ENCODE measurements at regions not wholly inside any gene's neighbourhood (a gene's known extent, or its start where the extent isn't known, plus 50 kb on each side); places are given as distances from the start of the nearest gene placed in this dataset.
"Not testable (repeated sequence)": the region's sequence is repeated elsewhere in the genome, so short reads cannot be mapped to it uniquely, and the experiment has no call there.

- intact Hi-C loops (cut with DNase I, micrococcal nuclease) = no loop called here
- POLR2A ChIA-PET = no interaction called here
- H3K27ac Mint-ChIP-seq = no peak overlapping the region
- no peak overlapping the region for H3K4me3 Mint-ChIP-seq
- DNase-seq (no peak), ATAC-seq (no peak)
- no peaks in the 10 kb centered on the region for H3K27me3 Mint-ChIP-seq
- H3K4me1 Mint-ChIP-seq = no peaks in the 10 kb centered on the region
- H3K9me3 Mint-ChIP-seq (ENCODE audit: low read depth) = no peaks in the 10 kb centered on the region
- no peaks in the 10 kb centered on the region for H3K36me3 Mint-ChIP-seq (ENCODE audit: low read depth)
- CTCF ChIA-PET = no interaction called here
These were observed 1125.2 kb upstream of the FANCL start for GRCh38 chr2:59366288-59366687.

- Mint-ChIP-seq H3K36me3 (ENCODE audit: low read depth) (no peaks in the 10 kb centered on the region), H3K27ac (no peak overlapping the region), H3K4me1 (no peaks in the 10 kb centered on the region), H3K4me3 (no peak overlapping the region), H3K9me3 (ENCODE audit: low read depth) (peaks cover 3% of the 10 kb centered on the region), H3K27me3 (no peaks in the 10 kb centered on the region)
- intact Hi-C loops (cut with DNase I, micrococcal nuclease) = no loop called here
- DNase-seq (no peak), ATAC-seq (no peak)
- ChIA-PET POLR2A (interaction anchor here (0.6 kb wide), 1 partner anchor 95 kb away, joined by 3 read pairs; no protein-coding TSS in a partner anchor), CTCF (no interaction called here)
These were observed 1113.4 kb upstream of the FANCL start for GRCh38 chr2:59354498-59354897.

- Mint-ChIP-seq H3K27ac (no peak overlapping the region), H3K27me3 (no peaks in the 10 kb centered on the region), H3K4me1 (no peaks in the 10 kb centered on the region), H3K4me3 (no peak overlapping the region), H3K9me3 (ENCODE audit: low read depth) (peaks cover 3% of the 10 kb centered on the region), H3K36me3 (ENCODE audit: low read depth) (no peaks in the 10 kb centered on the region)
- ChIA-PET CTCF (no interaction called here), POLR2A (interaction anchor here (0.6 kb wide), 1 partner anchor 96 kb away, joined by 3 read pairs; no protein-coding TSS in a partner anchor)
- no peak for ATAC-seq
- no peak for DNase-seq
- intact Hi-C loops (cut with DNase I, micrococcal nuclease) = no loop called here
These were observed 1112.3 kb upstream of the FANCL start for GRCh38 chr2:59353306-59353921.

GRCh38 chr2:59342166-59342565 is 1101.0 kb upstream of the FANCL start:
- CTCF ChIA-PET = no interaction called here
- H3K27ac Mint-ChIP-seq = no peak overlapping the region
- H3K36me3 Mint-ChIP-seq (ENCODE audit: low read depth) = no peaks in the 10 kb centered on the region
- H3K4me3 Mint-ChIP-seq = no peak overlapping the region
- no peak for ATAC-seq
- no peak for DNase-seq
- H3K4me1 Mint-ChIP-seq = no peaks in the 10 kb centered on the region
- H3K27me3 Mint-ChIP-seq = no peaks in the 10 kb centered on the region
- intact Hi-C loops (cut with DNase I, micrococcal nuclease) = no loop called here
- no peaks in the 10 kb centered on the region for H3K9me3 Mint-ChIP-seq (ENCODE audit: low read depth)
- POLR2A ChIA-PET = interaction anchor here (0.6 kb wide), 1 partner anchor 669 kb away, joined by 3 read pairs; no protein-coding TSS in a partner anchor

GRCh38 chr2:59339837-59340207 is 1098.7 kb upstream of the FANCL start:
- ATAC-seq (no peak), DNase-seq (no peak)
- Mint-ChIP-seq H3K27ac (no peak overlapping the region), H3K4me1 (no peaks in the 10 kb centered on the region), H3K4me3 (no peak overlapping the region), H3K36me3 (ENCODE audit: low read depth) (no peaks in the 10 kb centered on the region), H3K9me3 (ENCODE audit: low read depth) (no peaks in the 10 kb centered on the region), H3K27me3 (no peaks in the 10 kb centered on the region)
- intact Hi-C loops (cut with DNase I, micrococcal nuclease) = no loop called here
- ChIA-PET POLR2A (no interaction called here), CTCF (no interaction called here)

GRCh38 chr2:59339121-59339836 is 1098.2 kb upstream of the FANCL start:
- no peaks in the 10 kb centered on the region for H3K36me3 Mint-ChIP-seq (ENCODE audit: low read depth)
- ChIA-PET CTCF (no interaction called here), POLR2A (no interaction called here)
- H3K4me3 Mint-ChIP-seq = no peak overlapping the region
- no peaks in the 10 kb centered on the region for H3K9me3 Mint-ChIP-seq (ENCODE audit: low read depth)
- intact Hi-C loops (cut with DNase I, micrococcal nuclease) = no loop called here
- no peak overlapping the region for H3K27ac Mint-ChIP-seq
- H3K4me1 Mint-ChIP-seq = no peaks in the 10 kb centered on the region
- DNase-seq (no peak), ATAC-seq (no peak)
- H3K27me3 Mint-ChIP-seq = no peaks in the 10 kb centered on the region

GRCh38 chr2:59333007-59333406 is 1091.9 kb upstream of the FANCL start:
- H3K9me3 Mint-ChIP-seq (ENCODE audit: low read depth) = no peaks in the 10 kb centered on the region
- DNase-seq = no peak
- POLR2A ChIA-PET = no interaction called here
- H3K27ac Mint-ChIP-seq = no peak overlapping the region
- no peaks in the 10 kb centered on the region for H3K36me3 Mint-ChIP-seq (ENCODE audit: low read depth)
- CTCF ChIA-PET = no interaction called here
- no peak for ATAC-seq
- intact Hi-C loops (cut with DNase I, micrococcal nuclease) = no loop called here
- no peaks in the 10 kb centered on the region for H3K27me3 Mint-ChIP-seq
- H3K4me1 Mint-ChIP-seq = no peaks in the 10 kb centered on the region
- no peak overlapping the region for H3K4me3 Mint-ChIP-seq

- H3K4me1 Mint-ChIP-seq; POLR2A ChIA-PET; H3K9me3 Mint-ChIP-seq (ENCODE audit: low read depth); DNase-seq; H3K36me3 Mint-ChIP-seq (ENCODE audit: low read depth); intact Hi-C loops (cut with DNase I, micrococcal nuclease); H3K4me3 Mint-ChIP-seq; ATAC-seq; H3K27me3 Mint-ChIP-seq; CTCF ChIA-PET; H3K27ac Mint-ChIP-seq: not testable (repeated sequence)
These were observed 1085.6 kb upstream of the FANCL start for GRCh38 chr2:59326581-59327365.

- H3K9me3 Mint-ChIP-seq (ENCODE audit: low read depth) = peaks cover 1% of the 10 kb centered on the region
- DNase-seq (no peak), ATAC-seq (no peak)
- H3K36me3 Mint-ChIP-seq (ENCODE audit: low read depth) = no peaks in the 10 kb centered on the region
- H3K4me3 Mint-ChIP-seq = no peak overlapping the region
- no peaks in the 10 kb centered on the region for H3K4me1 Mint-ChIP-seq
- ChIA-PET POLR2A (no interaction called here), CTCF (interaction anchor here (1.0 kb wide), 1 partner anchor 9 kb away, joined by 3 read pairs; no protein-coding TSS in a partner anchor)
- intact Hi-C loops (cut with DNase I, micrococcal nuclease) = no loop called here
- no peak overlapping the region for H3K27ac Mint-ChIP-seq
- no peaks in the 10 kb centered on the region for H3K27me3 Mint-ChIP-seq
These were observed 1081.7 kb upstream of the FANCL start for GRCh38 chr2:59322870-59323269.

- Mint-ChIP-seq H3K27ac (no peak overlapping the region), H3K4me3 (no peak overlapping the region), H3K9me3 (ENCODE audit: low read depth) (no peaks in the 10 kb centered on the region), H3K27me3 (no peaks in the 10 kb centered on the region), H3K36me3 (ENCODE audit: low read depth) (no peaks in the 10 kb centered on the region), H3K4me1 (no peaks in the 10 kb centered on the region)
- ATAC-seq (no peak), DNase-seq (no peak)
- ChIA-PET CTCF (interaction anchor here (1.0 kb wide), 1 partner anchor 9 kb away, joined by 3 read pairs; no protein-coding TSS in a partner anchor), POLR2A (interaction anchor here (1.0 kb wide), 1 partner anchor 17 kb away, joined by 3 read pairs; no protein-coding TSS in a partner anchor)
- intact Hi-C loops (cut with DNase I, micrococcal nuclease) = no loop called here
These were observed 1080.9 kb upstream of the FANCL start for GRCh38 chr2:59322005-59322404.

GRCh38 chr2:59314031-59314766 is 1073.1 kb upstream of the FANCL start:
- Mint-ChIP-seq H3K27me3 (peaks cover 15% of the 10 kb centered on the region), H3K9me3 (ENCODE audit: low read depth) (no peaks in the 10 kb centered on the region), H3K36me3 (ENCODE audit: low read depth) (no peaks in the 10 kb centered on the region), H3K4me1 (peaks cover 6% of the 10 kb centered on the region), H3K27ac (no peak overlapping the region), H3K4me3 (no peak overlapping the region)
- DNase-seq (no peak), ATAC-seq (no peak)
- ChIA-PET CTCF (interaction anchor here (0.8 kb wide), 1 partner anchor 8 kb away, joined by 3 read pairs; no protein-coding TSS in a partner anchor), POLR2A (no interaction called here)
- intact Hi-C loops (cut with DNase I, micrococcal nuclease) = no loop called here
